ENCODE measurements at regions not wholly inside any gene's neighbourhood (a gene's known extent, or its start where the extent isn't known, plus 50 kb on each side); places are given as distances from the start of the nearest gene placed in this dataset.
"Not testable (repeated sequence)": the region's sequence is repeated elsewhere in the genome, so short reads cannot be mapped to it uniquely, and the experiment has no call there.

- ATAC-seq, result no peak
- Mint-ChIP-seq H3K36me3 (no peaks in the 10 kb centered on the region), H3K4me3 (no peak overlapping the region), H3K9me3 (ENCODE audit: low read depth) (no peaks in the 10 kb centered on the region), H3K4me1 (no peaks in the 10 kb centered on the region), H3K27ac (no peak overlapping the region), H3K27me3 (no peaks in the 10 kb centered on the region)
- no peak for DNase-seq
- CTCF ChIA-PET, result no interaction called here
Measured at GRCh38 chr3:158026236-158026635, 80.0 kb downstream of the SHOX2 start.

- H3K27me3 Mint-ChIP-seq; CTCF ChIA-PET; ATAC-seq; H3K9me3 Mint-ChIP-seq (ENCODE audit: low read depth); H3K4me3 Mint-ChIP-seq; DNase-seq; H3K4me1 Mint-ChIP-seq; H3K36me3 Mint-ChIP-seq; H3K27ac Mint-ChIP-seq: not testable (repeated sequence)
Measured at GRCh38 chr3:158019897-158020296, 86.3 kb downstream of the SHOX2 start.

GRCh38 chr3:158018462-158018861 lies 87.8 kb downstream of the SHOX2 start:
- Mint-ChIP-seq H3K4me3 (no peak overlapping the region), H3K9me3 (ENCODE audit: low read depth) (no peaks in the 10 kb centered on the region), H3K27ac (no peak overlapping the region), H3K27me3 (no peaks in the 10 kb centered on the region), H3K36me3 (no peaks in the 10 kb centered on the region), H3K4me1 (no peaks in the 10 kb centered on the region)
- DNase-seq, result no peak
- no peak for ATAC-seq
- CTCF ChIA-PET, result interaction anchor here (0.6 kb wide), 1 partner anchor 668 kb away, joined by 3 read pairs; no protein-coding TSS in a partner anchor

GRCh38 chr3:158012901-158013300 lies 93.3 kb downstream of the SHOX2 start:
- H3K4me1 Mint-ChIP-seq, result no peaks in the 10 kb centered on the region
- H3K9me3 Mint-ChIP-seq (ENCODE audit: low read depth), result no peaks in the 10 kb centered on the region
- ATAC-seq (no peak), DNase-seq (no peak)
- CTCF ChIA-PET, result interaction anchor here (1.7 kb wide), 1 partner anchor 421 kb away, joined by 3 read pairs; no protein-coding TSS in a partner anchor
- H3K27me3 Mint-ChIP-seq, result no peaks in the 10 kb centered on the region
- H3K4me3 Mint-ChIP-seq, result no peak overlapping the region
- no peaks in the 10 kb centered on the region for H3K36me3 Mint-ChIP-seq
- H3K27ac Mint-ChIP-seq, result no peak overlapping the region

- H3K27me3 Mint-ChIP-seq, result no peaks in the 10 kb centered on the region
Measured at GRCh38 chr3:158005391-158006100, 100.7 kb downstream of the SHOX2 start.

GRCh38 chr3:157999246-157999645 lies 107.0 kb downstream of the SHOX2 start:
- no peak for ATAC-seq
- no peaks in the 10 kb centered on the region for H3K4me1 Mint-ChIP-seq
- no peak overlapping the region for H3K27ac Mint-ChIP-seq
- H3K27me3 Mint-ChIP-seq, result no peaks in the 10 kb centered on the region
- no peak for DNase-seq
- CTCF ChIA-PET, result no interaction called here
- H3K4me3 Mint-ChIP-seq, result no peak overlapping the region
- H3K9me3 Mint-ChIP-seq (ENCODE audit: low read depth), result peaks cover 8% of the 10 kb centered on the region
- no peaks in the 10 kb centered on the region for H3K36me3 Mint-ChIP-seq

More at GRCh38 chr3:158005391-158006100, 100.7 kb downstream of the SHOX2 start:
- H3K36me3 Mint-ChIP-seq, result no peaks in the 10 kb centered on the region
- CTCF ChIA-PET, result no interaction called here
- no peak overlapping the region for H3K4me3 Mint-ChIP-seq
- no peak for ATAC-seq
- no peaks in the 10 kb centered on the region for H3K9me3 Mint-ChIP-seq (ENCODE audit: low read depth)
- no peak overlapping the region for H3K27ac Mint-ChIP-seq
- no peak for DNase-seq
- H3K4me1 Mint-ChIP-seq, result no peaks in the 10 kb centered on the region

- DNase-seq, result no peak
- H3K9me3 Mint-ChIP-seq (ENCODE audit: low read depth), result no peaks in the 10 kb centered on the region
- CTCF ChIA-PET, result no interaction called here
Measured at GRCh38 chr3:157982359-157982758, 123.9 kb downstream of the SHOX2 start.

GRCh38 chr3:157981819-157982218 lies 124.4 kb downstream of the SHOX2 start:
- Mint-ChIP-seq H3K4me3 (no peak overlapping the region), H3K4me1 (no peaks in the 10 kb centered on the region), H3K27ac (no peak overlapping the region), H3K9me3 (ENCODE audit: low read depth) (no peaks in the 10 kb centered on the region), H3K36me3 (no peaks in the 10 kb centered on the region), H3K27me3 (no peaks in the 10 kb centered on the region)
- DNase-seq (no peak), ATAC-seq (no peak)
- CTCF ChIA-PET, result no interaction called here

More at GRCh38 chr3:157982359-157982758, 123.9 kb downstream of the SHOX2 start:
- H3K27me3 Mint-ChIP-seq, result no peaks in the 10 kb centered on the region
- H3K36me3 Mint-ChIP-seq, result no peaks in the 10 kb centered on the region
- no peak overlapping the region for H3K4me3 Mint-ChIP-seq
- no peak overlapping the region for H3K27ac Mint-ChIP-seq
- no peak for ATAC-seq
- no peaks in the 10 kb centered on the region for H3K4me1 Mint-ChIP-seq

GRCh38 chr3:157979022-157979421 lies 127.2 kb downstream of the SHOX2 start:
- ATAC-seq, result no peak
- Mint-ChIP-seq H3K9me3 (ENCODE audit: low read depth) (no peaks in the 10 kb centered on the region), H3K4me1 (no peaks in the 10 kb centered on the region), H3K36me3 (no peaks in the 10 kb centered on the region), H3K27me3 (no peaks in the 10 kb centered on the region), H3K27ac (no peak overlapping the region), H3K4me3 (no peak overlapping the region)
- CTCF ChIA-PET, result no interaction called here
- DNase-seq, result no peak

- ATAC-seq (no peak), DNase-seq (no peak)
- Mint-ChIP-seq H3K4me1 (no peaks in the 10 kb centered on the region), H3K27me3 (no peaks in the 10 kb centered on the region), H3K4me3 (no peak overlapping the region), H3K9me3 (ENCODE audit: low read depth) (no peaks in the 10 kb centered on the region), H3K27ac (no peak overlapping the region), H3K36me3 (no peaks in the 10 kb centered on the region)
- CTCF ChIA-PET, result no interaction called here
Measured at GRCh38 chr3:157961665-157962064, 144.6 kb downstream of the SHOX2 start.

- no peak for DNase-seq
- Mint-ChIP-seq H3K4me1 (no peaks in the 10 kb centered on the region), H3K27me3 (no peaks in the 10 kb centered on the region), H3K27ac (no peak overlapping the region), H3K36me3 (no peaks in the 10 kb centered on the region), H3K4me3 (no peak overlapping the region), H3K9me3 (ENCODE audit: low read depth) (no peaks in the 10 kb centered on the region)
- CTCF ChIA-PET, result no interaction called here
- ATAC-seq, result no peak
Measured at GRCh38 chr3:157958457-157958856, 147.8 kb downstream of the SHOX2 start.

- ATAC-seq (no peak), DNase-seq (no peak)
- no peak overlapping the region for H3K4me3 Mint-ChIP-seq
- no peaks in the 10 kb centered on the region for H3K9me3 Mint-ChIP-seq (ENCODE audit: low read depth)
- no peaks in the 10 kb centered on the region for H3K4me1 Mint-ChIP-seq
- H3K27ac Mint-ChIP-seq, result no peak overlapping the region
- no peaks in the 10 kb centered on the region for H3K36me3 Mint-ChIP-seq
- CTCF ChIA-PET, result interaction anchor here (1.4 kb wide), 1 partner anchor 9 kb away, joined by 3 read pairs; no protein-coding TSS in a partner anchor
- no peaks in the 10 kb centered on the region for H3K27me3 Mint-ChIP-seq
Measured at GRCh38 chr3:157956850-157957249, 149.4 kb downstream of the SHOX2 start.

- Mint-ChIP-seq H3K9me3 (ENCODE audit: low read depth) (no peaks in the 10 kb centered on the region), H3K4me1 (no peaks in the 10 kb centered on the region), H3K27me3 (no peaks in the 10 kb centered on the region), H3K36me3 (no peaks in the 10 kb centered on the region), H3K27ac (no peak overlapping the region), H3K4me3 (no peak overlapping the region)
- ATAC-seq, result no peak
- CTCF ChIA-PET, result interaction anchor here (1.4 kb wide), 1 partner anchor 10 kb away, joined by 3 read pairs; no protein-coding TSS in a partner anchor
- DNase-seq, result no peak
Measured at GRCh38 chr3:157956176-157956575, 150.0 kb downstream of the SHOX2 start.

GRCh38 chr3:157953565-157953964 lies 152.7 kb downstream of the SHOX2 start:
- Mint-ChIP-seq H3K36me3 (no peaks in the 10 kb centered on the region), H3K4me1 (no peaks in the 10 kb centered on the region), H3K9me3 (ENCODE audit: low read depth) (no peaks in the 10 kb centered on the region), H3K4me3 (no peak overlapping the region), H3K27ac (no peak overlapping the region), H3K27me3 (no peaks in the 10 kb centered on the region)
- CTCF ChIA-PET, result no interaction called here
- ATAC-seq, result no peak
- no peak for DNase-seq

Measured in activated CD8-positive, alpha-beta memory T cell treated with anti-CD3 and anti-CD28 coated beads, Interleukin-2, amount 10 ng/mL, durations not matched to agents 7 days and 5 days (primary cell).